ENCODE measurements at regions not wholly inside any gene's neighbourhood (a gene's known extent, or its start where the extent isn't known, plus 50 kb on each side); places are given as distances from the start of the nearest gene placed in this dataset.

- TF ChIP-seq CTCF (conservative IDR thresholded peaks at IDR 0.05; ENCODE audit: low read depth, low read length) (no peak), MAZ (IDR thresholded peaks at IDR 0.05; ENCODE audit: borderline replicate concordance, low read depth, low read length) (no peak), BHLHE40 (IDR thresholded peaks at IDR 0.05; ENCODE audit: low read depth, low read length) (no peak)
Measured at GRCh38 chr2:2787301-2787907, 456.3 kb upstream of the MYT1L start.
